ENCODE measurements at regions not wholly inside any gene's neighbourhood (a gene's known extent, or its start where the extent isn't known, plus 50 kb on each side); places are given as distances from the start of the nearest gene placed in this dataset. TPM values are rescaled to one million over a fixed set of nuclear protein-coding genes. Genes with fewer than 3 reads are reported as not detected.

Small RNA genes lying in the stretch of these regions (small RNA-seq; reads per million reads assigned to genes)
- gene AC091979.2 (not detected), gene RNU2-48P (0.51 reads per million, percentile 9 among the genes with 10 or more reads in this experiment)
